ENCODE measurements at regions not wholly inside any gene's neighbourhood (a gene's known extent, or its start where the extent isn't known, plus 50 kb on each side); places are given as distances from the start of the nearest gene placed in this dataset.
"Not testable (repeated sequence)": the region's sequence is repeated elsewhere in the genome, so short reads cannot be mapped to it uniquely, and the experiment has no call there.

- no CpG with 5 or more reads among the region's 31 CpGs for WGBS (ENCODE audit: low lambda C conversion rate)
- H3K36me3 ChIP-seq (replicated peaks in 1 of 2; ENCODE audit: control insufficient read depth in 1 of 2, insufficient read depth in 2 of 2, low read length in 1 of 2); H3K79me2 ChIP-seq (ENCODE audit: insufficient read depth); H3K27me3 ChIP-seq (ENCODE audit: insufficient read depth); CTCF ChIA-PET; H3K4me1 ChIP-seq (ENCODE audit: control insufficient read depth in 1 of 2, insufficient read depth in 2 of 2, low read depth in 1 of 2, low read length in 1 of 2); H3K4me2 ChIP-seq; H2AFZ ChIP-seq (ENCODE audit: low read depth); DNase-seq; H3K4me3 ChIP-seq (ENCODE audit: low read depth in 2 of 2, low read length in 1 of 2); H3K9ac ChIP-seq; H4K20me1 ChIP-seq (ENCODE audit: insufficient read depth); H3K27ac ChIP-seq (ENCODE audit: low read depth in 2 of 2, low read length in 1 of 2); H3F3A ChIP-seq (replicated peaks; ENCODE audit: insufficient read depth); H3K9me2 ChIP-seq; POLR2A ChIA-PET; H3K9me3 ChIP-seq: not testable (repeated sequence)
Measured at GRCh38 chr3:106073806-106074205, 205.0 kb upstream of the CBLB start.

GRCh38 chr3:106075731-106076130, 206.9 kb upstream of the CBLB start:
- DNase-seq; H3K79me2 ChIP-seq (ENCODE audit: insufficient read depth); H3K27me3 ChIP-seq (ENCODE audit: insufficient read depth); H3K4me2 ChIP-seq; POLR2A ChIA-PET; H3K36me3 ChIP-seq (replicated peaks in 1 of 2; ENCODE audit: control insufficient read depth in 1 of 2, insufficient read depth in 2 of 2, low read length in 1 of 2); CTCF ChIA-PET; H3K4me1 ChIP-seq (ENCODE audit: control insufficient read depth in 1 of 2, insufficient read depth in 2 of 2, low read depth in 1 of 2, low read length in 1 of 2); H3K4me3 ChIP-seq (ENCODE audit: low read depth in 2 of 2, low read length in 1 of 2); H4K20me1 ChIP-seq (ENCODE audit: insufficient read depth); H3K9me3 ChIP-seq; H3K9me2 ChIP-seq; H3K27ac ChIP-seq (ENCODE audit: low read depth in 2 of 2, low read length in 1 of 2); H2AFZ ChIP-seq (ENCODE audit: low read depth); H3F3A ChIP-seq (replicated peaks; ENCODE audit: insufficient read depth); H3K9ac ChIP-seq: not testable (repeated sequence)
- WGBS (ENCODE audit: low lambda C conversion rate) = 85% methylated on average over 5 of the region's 5 CpGs

- Histone ChIP-seq H3K79me2 (ENCODE audit: insufficient read depth) (no peaks in the 10 kb centered on the region), H3K27me3 (ENCODE audit: insufficient read depth) (no peaks in the 10 kb centered on the region), H3K27ac (ENCODE audit: low read depth in 2 of 2, low read length in 1 of 2) (no peak overlapping the region), H4K20me1 (ENCODE audit: insufficient read depth) (no peaks in the 10 kb centered on the region), H3K9me2 (no peaks in the 10 kb centered on the region), H2AFZ (ENCODE audit: low read depth) (no peak overlapping the region), H3K4me2 (no peak overlapping the region), H3K36me3 (replicated peaks in 1 of 2; ENCODE audit: control insufficient read depth in 1 of 2, insufficient read depth in 2 of 2, low read length in 1 of 2) (no peaks in the 10 kb centered on the region), H3K9ac (no peak overlapping the region), H3K4me1 (ENCODE audit: control insufficient read depth in 1 of 2, insufficient read depth in 2 of 2, low read depth in 1 of 2, low read length in 1 of 2) (no peaks in the 10 kb centered on the region; a peak in 1 of 4 replicates), H3K4me3 (ENCODE audit: low read depth in 2 of 2, low read length in 1 of 2) (no peak overlapping the region), H3K9me3 (no peaks in the 10 kb centered on the region), H3F3A (replicated peaks; ENCODE audit: insufficient read depth) (no peaks in the 10 kb centered on the region)
- ChIA-PET POLR2A (no interaction called here), CTCF (no interaction called here)
- no peak for DNase-seq
- no peak for TF ChIP-seq CTCF (IDR thresholded peaks at IDR 0.05)
- TF ChIP-seq FOXM1 (IDR thresholded peaks at IDR 0.05; ENCODE audit: low read depth) = no peak
- no peak for TF ChIP-seq RAD21 (IDR thresholded peaks at IDR 0.05; ENCODE audit: low read length)
- TF ChIP-seq USF1 (IDR thresholded peaks at IDR 0.05; ENCODE audit: borderline replicate concordance, low read depth) = no peak
- no peak for TF ChIP-seq USF2 (IDR thresholded peaks at IDR 0.05; ENCODE audit: borderline replicate concordance, low read depth, low read length)
- no peak for TF ChIP-seq TCF12 (IDR thresholded peaks at IDR 0.05)
- no peak for TF ChIP-seq CHD2 (IDR thresholded peaks at IDR 0.05; ENCODE audit: low read length, partially characterized antibody)
- TF ChIP-seq NRF1 (IDR thresholded peaks at IDR 0.05; ENCODE audit: low read depth, low read length) = no peak
- no peak for TF ChIP-seq IRF3 (IDR thresholded peaks at IDR 0.05; ENCODE audit: low read depth, low read length)
- no peak for TF ChIP-seq TEAD4 (IDR thresholded peaks at IDR 0.05; ENCODE audit: borderline replicate concordance, insufficient read depth)
- no peak for TF ChIP-seq JUND (IDR thresholded peaks at IDR 0.05)
- TF ChIP-seq RFX5 (IDR thresholded peaks at IDR 0.05; ENCODE audit: low read length) = no peak
- TF ChIP-seq FOXJ3 (CRISPR knock-in tag; IDR thresholded peaks at IDR 0.05) = no peak
- no peak for TF ChIP-seq ZBTB33 (IDR thresholded peaks at IDR 0.05; ENCODE audit: borderline replicate concordance, low read depth)
- TF ChIP-seq NFIC (IDR thresholded peaks at IDR 0.05; ENCODE audit: borderline replicate concordance) = no peak
- no peak for TF ChIP-seq SMC3 (IDR thresholded peaks at IDR 0.05; ENCODE audit: low read depth, low read length)
Measured at GRCh38 chr3:106078635-106079034, 209.8 kb upstream of the CBLB start.

Measured in SK-N-SH (cell line).